HepG2 (cell line): ENCODE measurements at regions not wholly inside any gene's neighbourhood (a gene's known extent, or its start where the extent isn't known, plus 50 kb on each side); places are given as distances from the start of the nearest gene placed in this dataset.

Experiments
- ADNP ChIP-seq: sonication (generic); formaldehyde crosslinking; IDR thresholded peaks from 2 replicates; pipeline ENCODE4 v1.4.0; 2020; ENCODE audit warnings: missing genetic modification reagents
- ATF1 ChIP-seq: IDR thresholded peaks from 2 replicates; pipeline ENCODE4 v1.6.1; 2016; ENCODE audit warnings: mild to moderate bottlenecking, control low read depth
- CBX1 ChIP-seq: IDR thresholded peaks from one replicate; pipeline ENCODE4 v1.6.1; 2016; ENCODE audit warnings: antibody characterized with exemption, low read depth
- CTCF ChIP-seq: sonication (generic); formaldehyde crosslinking; IDR thresholded peaks from 2 replicates; pipeline ENCODE4 v1.5.0; 2020; ENCODE audit warnings: mild to moderate bottlenecking, missing genetic modification reagents, moderate library complexity
- POLR2A ChIP-seq, 2 experiments: IDR thresholded peaks; 2 replicates each; pipeline ENCODE4 v1.6.1; 2011; ENCODE audit warnings: low read depth in 2 of 2, low read length in 2 of 2, mild to moderate bottlenecking in 1 of 2, moderate library complexity in 1 of 2; ENCODE audit not compliant: insufficient read depth in 1 of 2
- SIN3A ChIP-seq: IDR thresholded peaks from 2 replicates; pipeline ENCODE4 v1.6.1; 2011; ENCODE audit warnings: low read depth, mild to moderate bottlenecking, control low read depth, low read length, borderline replicate concordance
- SUZ12 ChIP-seq: fragments of 150-350 bp; IDR thresholded peaks from 2 replicates; pipeline ENCODE4 v1.6.1; 2014; ENCODE audit warnings: low read depth, low read length
- ZNF263 ChIP-seq: sonication (generic); formaldehyde crosslinking; IDR thresholded peaks from 2 replicates; pipeline ENCODE4 v1.4.0; 2020; ENCODE audit warnings: missing genetic modification reagents
- ZNF292 ChIP-seq: sonication (generic); formaldehyde crosslinking; IDR thresholded peaks from 2 replicates; pipeline ENCODE4 v1.8.1; 2022; ENCODE audit warnings: mild to moderate bottlenecking, low read depth, missing genetic modification reagents, borderline replicate concordance
- ZNF451 ChIP-seq: sonication (generic); formaldehyde crosslinking; IDR thresholded peaks from 2 replicates; pipeline ENCODE4 v1.5.0; 2020; ENCODE audit warnings: mild to moderate bottlenecking, missing genetic modification reagents
- ZNF607 ChIP-seq: sonication (generic); formaldehyde crosslinking; IDR thresholded peaks from 2 replicates; pipeline ENCODE4 v1.5.1; 2020; ENCODE audit warnings: missing genetic modification reagents, mild to moderate bottlenecking, borderline replicate concordance

DNA sequence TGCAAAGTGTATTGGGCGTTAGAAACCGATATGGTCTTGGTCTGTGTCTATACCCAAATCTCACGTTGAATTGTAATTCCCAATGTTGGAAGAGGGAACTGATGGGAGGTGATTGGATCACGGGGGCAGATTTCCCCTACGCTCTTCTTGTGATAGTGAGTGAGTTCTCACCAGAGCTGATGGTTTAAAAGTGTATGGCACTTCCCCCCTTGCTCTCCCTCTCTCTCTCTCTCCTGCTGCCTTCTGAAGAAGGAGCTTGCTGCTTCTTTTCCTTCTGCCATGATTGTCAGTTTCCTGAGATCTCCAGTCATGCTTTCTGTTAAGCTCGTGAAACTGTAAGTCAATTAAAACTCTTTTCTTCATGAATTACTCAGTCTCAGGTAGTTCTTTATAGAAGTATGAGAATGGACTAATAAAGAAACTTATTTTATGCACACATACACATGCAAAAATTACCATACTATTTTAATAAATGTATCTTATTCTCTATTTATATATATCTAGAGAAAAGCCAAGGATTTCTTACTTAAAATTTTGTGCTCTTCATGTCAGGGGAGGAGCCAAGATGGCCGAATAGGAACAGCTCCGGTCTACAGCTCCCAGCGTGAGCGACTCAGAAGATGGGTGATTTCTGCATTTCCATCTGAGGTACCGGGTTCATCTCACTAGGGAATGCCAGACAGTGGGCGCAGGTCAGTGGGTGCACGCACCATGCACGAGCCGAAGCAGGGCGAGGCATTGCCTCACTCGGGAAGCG, 1891.0 kb upstream of the FLRT2 start:
- TF ChIP-seq ZNF607 (CRISPR knock-in tag) (no peak), SUZ12 (no peak), ZNF263 (CRISPR knock-in tag) (no peak), CTCF (no peak), CBX1 (no peak), ZNF292 (CRISPR knock-in tag) (no peak), SIN3A (no peak), ZNF451 (CRISPR knock-in tag) (no peak), POLR2A (IDR thresholded peaks at IDR 0.05; ENCODE audit: insufficient read depth in 1 of 2, low read depth in 2 of 2, low read length in 2 of 2) (no peak), ADNP (CRISPR knock-in tag) (no peak), ATF1 (no peak)
